ENCODE measurements at regions not wholly inside any gene's neighbourhood (a gene's known extent, or its start where the extent isn't known, plus 50 kb on each side); places are given as distances from the start of the nearest gene placed in this dataset.

GRCh38 chr20:57849121-57849520, 139.3 kb upstream of the PMEPA1 start:
- Histone ChIP-seq H3K9me3 (ENCODE audit: control insufficient read depth in 2 of 2, insufficient read depth in 1 of 2, low read depth in 1 of 2, low read length in 1 of 2) (no peaks in the 10 kb centered on the region), H3K4me1 (ENCODE audit: control insufficient read depth in 3 of 3, insufficient read depth in 2 of 3, low read depth in 1 of 3, low read length in 2 of 3) (no peaks in the 10 kb centered on the region), H3K27me3 (ENCODE audit: control insufficient read depth in 3 of 3, insufficient read depth in 3 of 3, low read length in 3 of 3) (no peaks in the 10 kb centered on the region), H3K36me3 (ENCODE audit: control insufficient read depth in 3 of 3, insufficient read depth in 2 of 3, low read depth in 1 of 3, low read length in 3 of 3) (no peaks in the 10 kb centered on the region), H3K4me3 (ENCODE audit: low read depth in 1 of 3, low read length in 3 of 3) (no peak overlapping the region), H3K27ac (ENCODE audit: low read depth in 1 of 3, low read length in 2 of 3) (no peak overlapping the region)
- WGBS, 3 donors, result 77 to 86% (median 83%) methylated on average over 4 of the region's 4 CpGs
- DNase-seq, result no peak
- no peak for FAIRE-seq

- H3K4me1 ChIP-seq (ENCODE audit: control insufficient read depth in 3 of 3, insufficient read depth in 2 of 3, low read depth in 1 of 3, low read length in 2 of 3), result no peaks in the 10 kb centered on the region
- no peaks in the 10 kb centered on the region for H3K27me3 ChIP-seq (ENCODE audit: control insufficient read depth in 3 of 3, insufficient read depth in 3 of 3, low read length in 3 of 3)
- no peak overlapping the region for H3K27ac ChIP-seq (ENCODE audit: low read depth in 1 of 3, low read length in 2 of 3)
- no peak for FAIRE-seq
- H3K4me3 ChIP-seq (ENCODE audit: low read depth in 1 of 3, low read length in 3 of 3), result no peak overlapping the region
- DNase-seq, result no peak
- no peaks in the 10 kb centered on the region for H3K9me3 ChIP-seq (ENCODE audit: control insufficient read depth in 2 of 2, insufficient read depth in 1 of 2, low read depth in 1 of 2, low read length in 1 of 2)
- H3K36me3 ChIP-seq (ENCODE audit: control insufficient read depth in 3 of 3, insufficient read depth in 2 of 3, low read depth in 1 of 3, low read length in 3 of 3), result no peaks in the 10 kb centered on the region
These were observed 138.5 kb upstream of the PMEPA1 start for GRCh38 chr20:57848282-57848681.

GRCh38 chr20:57847104-57847503, 137.3 kb upstream of the PMEPA1 start:
- no peak overlapping the region for H3K27ac ChIP-seq (ENCODE audit: low read depth in 1 of 3, low read length in 2 of 3)
- no peak for FAIRE-seq

GRCh38 chr20:57844626-57845596, 135.1 kb upstream of the PMEPA1 start:
- FAIRE-seq (no peak), DNase-seq (no peak)
- H3K4me3 ChIP-seq (ENCODE audit: low read depth in 1 of 3, low read length in 3 of 3), result no peak overlapping the region
- H3K4me1 ChIP-seq (ENCODE audit: control insufficient read depth in 3 of 3, insufficient read depth in 2 of 3, low read depth in 1 of 3, low read length in 2 of 3), result no peaks in the 10 kb centered on the region
- 76 to 83% (median 80%) methylated on average over 10 of the region's 10 CpGs for WGBS, 3 donors
- H3K27me3 ChIP-seq (ENCODE audit: control insufficient read depth in 3 of 3, insufficient read depth in 3 of 3, low read length in 3 of 3), result no peaks in the 10 kb centered on the region
- no peaks in the 10 kb centered on the region for H3K9me3 ChIP-seq (ENCODE audit: control insufficient read depth in 2 of 2, insufficient read depth in 1 of 2, low read depth in 1 of 2, low read length in 1 of 2)
- no peak overlapping the region for H3K27ac ChIP-seq (ENCODE audit: low read depth in 1 of 3, low read length in 2 of 3)
- H3K36me3 ChIP-seq (ENCODE audit: control insufficient read depth in 3 of 3, insufficient read depth in 2 of 3, low read depth in 1 of 3, low read length in 3 of 3), result no peaks in the 10 kb centered on the region

More at GRCh38 chr20:57847104-57847503, 137.3 kb upstream of the PMEPA1 start:
- H3K27me3 ChIP-seq (ENCODE audit: control insufficient read depth in 3 of 3, insufficient read depth in 3 of 3, low read length in 3 of 3), result no peaks in the 10 kb centered on the region
- DNase-seq, result no peak
- no peak overlapping the region for H3K4me3 ChIP-seq (ENCODE audit: low read depth in 1 of 3, low read length in 3 of 3)
- no peaks in the 10 kb centered on the region for H3K36me3 ChIP-seq (ENCODE audit: control insufficient read depth in 3 of 3, insufficient read depth in 2 of 3, low read depth in 1 of 3, low read length in 3 of 3)
- H3K4me1 ChIP-seq (ENCODE audit: control insufficient read depth in 3 of 3, insufficient read depth in 2 of 3, low read depth in 1 of 3, low read length in 2 of 3), result no peaks in the 10 kb centered on the region
- H3K9me3 ChIP-seq (ENCODE audit: control insufficient read depth in 2 of 2, insufficient read depth in 1 of 2, low read depth in 1 of 2, low read length in 1 of 2), result no peaks in the 10 kb centered on the region

- no peaks in the 10 kb centered on the region for H3K36me3 ChIP-seq (ENCODE audit: control insufficient read depth in 3 of 3, insufficient read depth in 2 of 3, low read depth in 1 of 3, low read length in 3 of 3)
- FAIRE-seq (no peak), DNase-seq (no peak)
- H3K4me1 ChIP-seq (ENCODE audit: control insufficient read depth in 3 of 3, insufficient read depth in 2 of 3, low read depth in 1 of 3, low read length in 2 of 3), result peaks cover 0 to 4% (median 0%) of the 10 kb centered on the region in 3 donors
- H3K9me3 ChIP-seq (ENCODE audit: control insufficient read depth in 2 of 2, insufficient read depth in 1 of 2, low read depth in 1 of 2, low read length in 1 of 2), result no peaks in the 10 kb centered on the region
- 78 to 87% (median 84%) methylated on average over 14 of the region's 14 CpGs for WGBS, 3 donors
- H3K4me3 ChIP-seq (ENCODE audit: low read depth in 1 of 3, low read length in 3 of 3), result no peak overlapping the region
- no peak overlapping the region for H3K27ac ChIP-seq (ENCODE audit: low read depth in 1 of 3, low read length in 2 of 3)
- no peaks in the 10 kb centered on the region for H3K27me3 ChIP-seq (ENCODE audit: control insufficient read depth in 3 of 3, insufficient read depth in 3 of 3, low read length in 3 of 3)
These were observed 134.3 kb upstream of the PMEPA1 start for GRCh38 chr20:57843941-57844625.

- no peaks in the 10 kb centered on the region for H3K9me3 ChIP-seq (ENCODE audit: control insufficient read depth in 2 of 2, insufficient read depth in 1 of 2, low read depth in 1 of 2, low read length in 1 of 2)
- no peaks in the 10 kb centered on the region for H3K36me3 ChIP-seq (ENCODE audit: control insufficient read depth in 3 of 3, insufficient read depth in 2 of 3, low read depth in 1 of 3, low read length in 3 of 3)
- H3K27ac ChIP-seq (ENCODE audit: low read depth in 1 of 3, low read length in 2 of 3), result no peak overlapping the region
- H3K27me3 ChIP-seq (ENCODE audit: control insufficient read depth in 3 of 3, insufficient read depth in 3 of 3, low read length in 3 of 3), result no peaks in the 10 kb centered on the region
- H3K4me1 ChIP-seq (ENCODE audit: control insufficient read depth in 3 of 3, insufficient read depth in 2 of 3, low read depth in 1 of 3, low read length in 2 of 3), result peaks cover 0 to 5% (median 0%) of the 10 kb centered on the region in 3 donors
- FAIRE-seq, result no peak
- no peak for DNase-seq
- WGBS, 3 donors, result 82 to 90% (median 84%) methylated on average over 4 of the region's 4 CpGs
- H3K4me3 ChIP-seq (ENCODE audit: low read depth in 1 of 3, low read length in 3 of 3), result no peak overlapping the region
These were observed 132.9 kb upstream of the PMEPA1 start for GRCh38 chr20:57842720-57843119.

GRCh38 chr20:57841297-57841866, 131.6 kb upstream of the PMEPA1 start:
- Histone ChIP-seq H3K4me1 (ENCODE audit: control insufficient read depth in 3 of 3, insufficient read depth in 2 of 3, low read depth in 1 of 3, low read length in 2 of 3) (peaks cover 0 to 5% (median 0%) of the 10 kb centered on the region in 3 donors), H3K4me3 (ENCODE audit: low read depth in 1 of 3, low read length in 3 of 3) (no peak overlapping the region), H3K27me3 (ENCODE audit: control insufficient read depth in 3 of 3, insufficient read depth in 3 of 3, low read length in 3 of 3) (no peaks in the 10 kb centered on the region), H3K27ac (ENCODE audit: low read depth in 1 of 3, low read length in 2 of 3) (no peak overlapping the region), H3K9me3 (ENCODE audit: control insufficient read depth in 2 of 2, insufficient read depth in 1 of 2, low read depth in 1 of 2, low read length in 1 of 2) (no peaks in the 10 kb centered on the region), H3K36me3 (ENCODE audit: control insufficient read depth in 3 of 3, insufficient read depth in 2 of 3, low read depth in 1 of 3, low read length in 3 of 3) (no peaks in the 10 kb centered on the region)
- FAIRE-seq (no peak), DNase-seq (no peak)
- 80 to 84% (median 82%) methylated on average over 11 of the region's 11 CpGs for WGBS, 3 donors

- peaks cover 0 to 5% (median 0%) of the 10 kb centered on the region in 3 donors for H3K4me1 ChIP-seq (ENCODE audit: control insufficient read depth in 3 of 3, insufficient read depth in 2 of 3, low read depth in 1 of 3, low read length in 2 of 3)
- no peaks in the 10 kb centered on the region for H3K36me3 ChIP-seq (ENCODE audit: control insufficient read depth in 3 of 3, insufficient read depth in 2 of 3, low read depth in 1 of 3, low read length in 3 of 3)
- H3K27ac ChIP-seq (ENCODE audit: low read depth in 1 of 3, low read length in 2 of 3), result no peak overlapping the region
- no peak for FAIRE-seq
- no peak for DNase-seq
- 78 to 89% (median 81%) methylated on average over 19 of the region's 19 CpGs for WGBS, 3 donors
- H3K9me3 ChIP-seq (ENCODE audit: control insufficient read depth in 2 of 2, insufficient read depth in 1 of 2, low read depth in 1 of 2, low read length in 1 of 2), result no peaks in the 10 kb centered on the region
- H3K4me3 ChIP-seq (ENCODE audit: low read depth in 1 of 3, low read length in 3 of 3), result no peak overlapping the region
- H3K27me3 ChIP-seq (ENCODE audit: control insufficient read depth in 3 of 3, insufficient read depth in 3 of 3, low read length in 3 of 3), result no peaks in the 10 kb centered on the region
These were observed 130.9 kb upstream of the PMEPA1 start for GRCh38 chr20:57840504-57841296.

Measured in small intestine (tissue), 7 donors.